ENCODE measurements at regions not wholly inside any gene's neighbourhood (a gene's known extent, or its start where the extent isn't known, plus 50 kb on each side); places are given as distances from the start of the nearest gene placed in this dataset.
A peak's percentile ranks its signal among the peaks of the same experiment; 100 is the strongest.

- Histone ChIP-seq H3K36me3 (ENCODE audit: control insufficient read depth, insufficient read depth, low read length) (no peaks in the 10 kb centered on the region), H3K27ac (ENCODE audit: insufficient read depth, low read length) (no peak overlapping the region), H3K9me3 (ENCODE audit: control insufficient read depth, insufficient read depth, low read depth, low read length) (no peaks in the 10 kb centered on the region), H3K4me3 (replicated peaks in 1 of 4; ENCODE audit: control extremely low read depth in 1 of 4, insufficient read depth in 1 of 4, low read depth in 3 of 4, low read length in 4 of 4) (no peak overlapping the region), H3K4me2 (ENCODE audit: extremely low read depth, insufficient read depth, low read length) (no peak overlapping the region), H2AFZ (ENCODE audit: low read length) (no peak overlapping the region), H3K9ac (ENCODE audit: insufficient read depth, low read length) (no peak overlapping the region), H3K4me1 (ENCODE audit: control insufficient read depth, extremely low read depth, insufficient read depth, low read length) (no peaks in the 10 kb centered on the region), H3K79me2 (ENCODE audit: control insufficient read depth, insufficient read depth, low read length) (no peaks in the 10 kb centered on the region), H4K20me1 (ENCODE audit: control insufficient read depth, extremely low read depth, insufficient read depth, low read length) (no peaks in the 10 kb centered on the region), H3K27me3 (ENCODE audit: control insufficient read depth, insufficient read depth, low read length) (no peaks in the 10 kb centered on the region)
- TF ChIP-seq EZH2 (IDR thresholded peaks at IDR 0.05; ENCODE audit: low read length, missing control alignments) (no peak), CTCF (conservative IDR thresholded peaks at IDR 0.05 in 1 of 2, IDR thresholded peaks at IDR 0.05 in 1 of 2; ENCODE audit: low read depth in 1 of 2, low read length in 2 of 2) (no peak)
- no peak for DNase-seq (ENCODE audit: low read depth in 2 of 2)
Measured at GRCh38 chr6:22436134-22436533, 133.2 kb upstream of the HDGFL1 start.

- Histone ChIP-seq H4K20me1 (ENCODE audit: control insufficient read depth, extremely low read depth, insufficient read depth, low read length) (no peaks in the 10 kb centered on the region), H3K36me3 (ENCODE audit: control insufficient read depth, insufficient read depth, low read length) (no peaks in the 10 kb centered on the region), H3K4me3 (replicated peaks in 1 of 4; ENCODE audit: control extremely low read depth in 1 of 4, insufficient read depth in 1 of 4, low read depth in 3 of 4, low read length in 4 of 4) (no peak overlapping the region), H3K9ac (ENCODE audit: insufficient read depth, low read length) (no peak overlapping the region), H3K4me1 (ENCODE audit: control insufficient read depth, extremely low read depth, insufficient read depth, low read length) (no peaks in the 10 kb centered on the region), H3K27me3 (ENCODE audit: control insufficient read depth, insufficient read depth, low read length) (no peaks in the 10 kb centered on the region), H2AFZ (ENCODE audit: low read length) (no peak overlapping the region), H3K4me2 (ENCODE audit: extremely low read depth, insufficient read depth, low read length) (no peak overlapping the region), H3K9me3 (ENCODE audit: control insufficient read depth, insufficient read depth, low read depth, low read length) (no peaks in the 10 kb centered on the region), H3K79me2 (ENCODE audit: control insufficient read depth, insufficient read depth, low read length) (no peaks in the 10 kb centered on the region), H3K27ac (ENCODE audit: insufficient read depth, low read length) (no peak overlapping the region)
- TF ChIP-seq EZH2 (IDR thresholded peaks at IDR 0.05; ENCODE audit: low read length, missing control alignments) (no peak), CTCF (conservative IDR thresholded peaks at IDR 0.05 in 1 of 2, IDR thresholded peaks at IDR 0.05 in 1 of 2; ENCODE audit: low read depth in 1 of 2, low read length in 2 of 2) (no peak)
- peak in 1 of 2 donors; percentile 27 for DNase-seq (ENCODE audit: low read depth in 2 of 2)
Measured at GRCh38 chr6:22437665-22438064, 131.7 kb upstream of the HDGFL1 start.

- no peaks in the 10 kb centered on the region for H3K4me1 ChIP-seq (ENCODE audit: control insufficient read depth, extremely low read depth, insufficient read depth, low read length)
- no peak for TF ChIP-seq EZH2 (IDR thresholded peaks at IDR 0.05; ENCODE audit: low read length, missing control alignments)
- no peak for TF ChIP-seq CTCF (conservative IDR thresholded peaks at IDR 0.05 in 1 of 2, IDR thresholded peaks at IDR 0.05 in 1 of 2; ENCODE audit: low read depth in 1 of 2, low read length in 2 of 2)
- H3K9ac ChIP-seq (ENCODE audit: insufficient read depth, low read length) = no peak overlapping the region
- no peak overlapping the region for H3K27ac ChIP-seq (ENCODE audit: insufficient read depth, low read length)
- no peak overlapping the region for H3K4me3 ChIP-seq (replicated peaks in 1 of 4; ENCODE audit: control extremely low read depth in 1 of 4, insufficient read depth in 1 of 4, low read depth in 3 of 4, low read length in 4 of 4)
- H3K4me2 ChIP-seq (ENCODE audit: extremely low read depth, insufficient read depth, low read length) = no peak overlapping the region
- H3K9me3 ChIP-seq (ENCODE audit: control insufficient read depth, insufficient read depth, low read depth, low read length) = no peaks in the 10 kb centered on the region
- no peaks in the 10 kb centered on the region for H3K27me3 ChIP-seq (ENCODE audit: control insufficient read depth, insufficient read depth, low read length)
- H2AFZ ChIP-seq (ENCODE audit: low read length) = peak overlapping the region; percentile 34
- DNase-seq (ENCODE audit: low read depth in 2 of 2) = peak; percentile 32 to 54
- no peaks in the 10 kb centered on the region for H3K79me2 ChIP-seq (ENCODE audit: control insufficient read depth, insufficient read depth, low read length)
- no peaks in the 10 kb centered on the region for H4K20me1 ChIP-seq (ENCODE audit: control insufficient read depth, extremely low read depth, insufficient read depth, low read length)
- no peaks in the 10 kb centered on the region for H3K36me3 ChIP-seq (ENCODE audit: control insufficient read depth, insufficient read depth, low read length)
Measured at GRCh38 chr6:22442826-22443225, 126.5 kb upstream of the HDGFL1 start.
